ENCODE measurements at regions not wholly inside any gene's neighbourhood (a gene's known extent, or its start where the extent isn't known, plus 50 kb on each side); places are given as distances from the start of the nearest gene placed in this dataset.

GRCh38 chr1:10953505-10954193 lies 58.8 kb upstream of the TARDBP start:
- H3K4me1 ChIP-seq (replicated peaks), result no peaks in the 10 kb centered on the region
- H3K9me3 ChIP-seq (replicated peaks), result peaks cover 3% of the 10 kb centered on the region; the same call in 1 of the 2 replicates
- H3K36me3 ChIP-seq, result no peaks in the 10 kb centered on the region
- DNase-seq (ENCODE audit: low read depth in 1 of 2, low spot score in 2 of 2), result no peak
- no peak overlapping the region for H3K27ac ChIP-seq
- H3K4me3 ChIP-seq, result no peak overlapping the region
- H3K27me3 ChIP-seq (replicated peaks), result peaks cover 3% of the 10 kb centered on the region; the same call in 1 of the 2 replicates

GRCh38 chr1:10957133-10957532 lies 55.3 kb upstream of the TARDBP start:
- no peak for DNase-seq (ENCODE audit: low read depth in 1 of 2, low spot score in 2 of 2)
- peaks cover 6% of the 10 kb centered on the region; the same call in 1 of the 2 replicates for H3K27me3 ChIP-seq (replicated peaks)
- no peak overlapping the region for H3K4me3 ChIP-seq
- H3K9me3 ChIP-seq (replicated peaks), result peaks cover 3% of the 10 kb centered on the region; the same call in 1 of the 2 replicates
- no peaks in the 10 kb centered on the region for H3K36me3 ChIP-seq
- no peaks in the 10 kb centered on the region for H3K4me1 ChIP-seq (replicated peaks)
- no peak overlapping the region for H3K27ac ChIP-seq

DNA sequence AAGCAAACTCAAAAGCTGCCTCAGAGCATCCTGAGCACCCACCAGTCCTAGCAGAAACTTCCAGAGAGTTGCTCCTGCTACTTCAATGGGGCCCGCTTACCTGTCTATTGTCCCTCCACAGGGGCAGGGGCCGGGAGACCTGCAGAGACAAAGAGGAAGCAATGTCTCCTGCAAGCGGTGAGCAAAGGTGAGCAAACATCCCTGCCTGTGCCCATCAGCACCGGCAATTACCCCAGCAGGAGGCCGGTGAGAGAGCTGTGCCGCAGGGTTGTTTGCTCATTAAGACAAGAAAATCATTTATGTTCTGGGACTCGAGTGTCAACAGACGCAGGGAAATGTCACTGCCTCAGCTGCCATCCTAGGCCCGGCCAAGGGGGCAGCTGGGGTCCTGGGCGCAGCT lies 53.8 kb upstream of the TARDBP start:
- H3K4me1 ChIP-seq (replicated peaks), result no peaks in the 10 kb centered on the region

DNA sequence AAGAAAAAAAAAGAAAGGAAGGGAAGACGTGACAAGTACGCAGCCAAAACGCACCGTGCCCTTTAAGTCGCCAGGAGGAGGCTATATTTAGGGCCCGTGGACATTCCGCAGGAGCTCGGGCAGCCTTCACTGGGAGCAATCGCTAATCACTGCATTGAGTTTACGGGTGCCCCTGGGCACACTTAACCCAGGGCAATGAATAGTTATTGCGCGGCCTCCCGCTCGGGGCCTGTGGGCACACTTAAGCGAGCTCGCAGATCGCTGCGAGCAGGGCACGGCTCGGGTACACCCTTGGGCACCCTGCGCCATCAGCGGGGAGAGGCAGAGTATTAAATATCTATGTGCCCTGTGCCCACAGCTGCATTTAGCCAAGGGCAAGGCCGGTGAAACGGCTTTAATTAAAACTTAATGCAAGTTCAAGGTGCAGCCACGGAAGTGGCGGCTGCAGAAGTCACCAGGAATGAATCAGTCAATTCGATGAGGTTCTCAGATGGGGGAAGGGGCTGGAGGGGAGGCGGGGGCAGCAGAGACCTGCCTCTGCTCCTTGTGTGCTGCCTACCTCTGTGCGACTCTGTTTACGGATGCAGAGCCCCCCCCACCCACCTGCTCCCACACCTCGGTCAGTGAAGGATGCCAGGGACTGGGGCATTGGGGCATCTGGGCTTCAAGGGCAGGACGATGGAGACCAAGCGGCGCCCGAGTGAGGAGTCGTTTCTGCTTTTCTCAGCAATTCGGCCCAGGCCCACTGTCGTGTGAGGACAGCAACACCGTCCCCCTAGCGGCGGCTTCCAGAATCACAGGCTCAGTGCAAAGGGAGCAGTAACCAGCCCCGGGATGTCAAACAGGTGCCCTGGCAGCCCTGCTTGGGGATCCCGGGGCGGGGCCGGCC lies 51.8 kb upstream of the TARDBP start:
- Histone ChIP-seq H3K4me1 (replicated peaks) (no peaks in the 10 kb centered on the region), H3K27ac (no peak overlapping the region), H3K9me3 (replicated peaks) (no peaks in the 10 kb centered on the region), H3K27me3 (replicated peaks) (peaks cover 10% of the 10 kb centered on the region), H3K36me3 (no peaks in the 10 kb centered on the region), H3K4me3 (no peak overlapping the region)
- DNase-seq (ENCODE audit: low read depth in 1 of 2, low spot score in 2 of 2), result peak; percentile 43 to 83

More for the DNA sequence above, 53.8 kb upstream of the TARDBP start:
- Histone ChIP-seq H3K27ac (no peak overlapping the region), H3K4me3 (no peak overlapping the region), H3K36me3 (no peaks in the 10 kb centered on the region), H3K27me3 (replicated peaks) (peaks cover 10% of the 10 kb centered on the region), H3K9me3 (replicated peaks) (peaks cover under 1% of the 10 kb centered on the region; the same call in 1 of the 2 replicates)
- no peak for DNase-seq (ENCODE audit: low read depth in 1 of 2, low spot score in 2 of 2)

DNA sequence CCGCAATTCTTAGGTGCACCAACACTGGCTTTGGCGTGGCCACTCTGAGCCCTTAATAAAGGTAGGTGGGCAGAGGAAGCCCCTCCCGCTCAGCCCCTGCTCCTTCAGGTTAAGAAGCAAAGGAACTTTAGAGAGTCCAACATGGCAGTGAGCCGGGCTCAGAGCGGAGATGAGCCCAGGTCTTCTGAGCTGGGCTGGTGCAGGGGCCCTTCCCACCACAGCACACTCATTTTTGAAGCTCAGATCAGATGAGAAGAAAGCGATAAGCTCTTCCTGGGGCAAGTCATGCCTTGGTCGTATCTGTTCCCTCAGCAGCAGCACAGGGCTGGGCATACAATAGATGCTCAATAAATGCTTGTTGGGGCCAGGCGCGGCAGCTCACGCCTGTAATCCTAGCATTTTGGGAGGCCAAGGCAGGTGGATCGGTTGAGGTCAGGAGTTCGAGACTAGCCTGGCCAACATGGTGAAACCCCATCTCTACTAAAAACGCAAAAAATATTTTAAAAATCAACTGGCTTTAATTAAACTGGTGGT lies 51.1 kb upstream of the TARDBP start:
- Histone ChIP-seq H3K4me3 (no peak overlapping the region), H3K36me3 (no peaks in the 10 kb centered on the region), H3K27ac (no peak overlapping the region), H3K27me3 (replicated peaks) (peaks cover 10% of the 10 kb centered on the region), H3K9me3 (replicated peaks) (no peaks in the 10 kb centered on the region), H3K4me1 (replicated peaks) (no peaks in the 10 kb centered on the region)
- DNase-seq (ENCODE audit: low read depth in 1 of 2, low spot score in 2 of 2), result no peak

DNA sequence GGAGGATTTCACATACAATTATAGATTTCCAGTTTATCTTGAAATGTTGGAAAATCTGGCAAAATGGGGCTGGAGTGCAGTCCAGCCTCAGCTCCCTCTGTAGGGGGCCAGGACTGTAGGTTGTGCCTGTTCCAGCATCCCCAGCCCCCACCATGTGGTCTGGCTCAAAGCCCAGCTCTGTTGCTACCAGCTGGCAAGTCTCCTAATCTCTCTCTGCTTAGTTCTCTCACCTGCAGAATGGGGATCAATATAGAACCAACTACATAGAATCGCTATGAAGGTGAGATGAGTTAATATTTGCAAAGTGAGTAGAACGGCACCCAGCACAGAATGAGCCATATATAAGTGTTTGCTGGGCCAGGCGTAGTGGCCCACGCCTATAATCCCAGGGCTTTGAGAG lies 50.0 kb upstream of the TARDBP start:
- H3K27ac ChIP-seq, result no peak overlapping the region
- H3K36me3 ChIP-seq, result no peaks in the 10 kb centered on the region
- no peak for DNase-seq (ENCODE audit: low read depth in 1 of 2, low spot score in 2 of 2)
- no peaks in the 10 kb centered on the region for H3K4me1 ChIP-seq (replicated peaks)
- H3K9me3 ChIP-seq (replicated peaks), result no peaks in the 10 kb centered on the region
- peaks cover 10% of the 10 kb centered on the region for H3K27me3 ChIP-seq (replicated peaks)
- H3K4me3 ChIP-seq, result no peak overlapping the region
